Activated CD8-positive, alpha-beta memory T cell treated with anti-CD3 and anti-CD28 coated beads for 36 hours (primary cell): ENCODE measurements at regions not wholly inside any gene's neighbourhood (a gene's known extent, or its start where the extent isn't known, plus 50 kb on each side); places are given as distances from the start of the nearest gene placed in this dataset.
"Not testable (repeated sequence)": the region's sequence is repeated elsewhere in the genome, so short reads cannot be mapped to it uniquely, and the experiment has no call there.

ENCODE experiments used
- CTCF ChIA-PET: fragments of 350-600 bp; sonication (Branson Sonifier 250); formaldehyde crosslinking; loops from one replicate; lab custom pipeline; 2021; ENCODE audit warnings: antibody characterized with exemption; lab: Charles Lee
- POLR2A ChIA-PET: fragments of 350-600 bp; sonication (Branson Sonifier 250); formaldehyde crosslinking; loops from one replicate; lab custom pipeline; 2021; ENCODE audit warnings: antibody characterized with exemption; lab: Charles Lee

DNA sequence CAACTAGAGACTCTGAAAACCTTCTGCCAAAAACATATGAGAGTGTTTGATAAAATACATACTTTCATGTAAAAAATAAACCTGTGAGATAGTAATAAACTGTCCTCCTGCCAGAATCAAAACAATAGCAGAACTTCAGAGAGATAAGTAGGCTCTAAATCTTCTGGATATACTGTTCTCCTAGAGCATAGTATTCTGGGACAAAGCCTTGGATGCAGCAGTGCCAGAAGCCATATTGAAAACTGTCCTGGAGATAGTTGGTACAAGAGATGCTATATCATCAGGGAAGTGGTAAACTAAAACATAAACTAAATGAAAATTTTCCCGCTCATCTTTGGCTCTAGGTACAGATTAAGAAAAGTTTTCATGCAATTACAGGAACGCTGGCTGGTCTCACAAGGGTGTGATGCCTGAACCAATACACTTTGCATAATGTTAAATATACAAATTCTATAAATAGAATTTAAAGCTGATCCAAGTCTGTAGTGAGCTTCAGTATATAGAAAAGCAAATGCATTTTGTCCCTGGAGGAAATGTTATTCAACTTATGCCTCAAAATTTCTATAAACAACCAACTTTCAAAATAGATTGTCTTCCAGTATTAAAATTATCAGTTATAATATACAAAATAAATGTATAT, 355.6 kb downstream of the ADAMTS20 start:
- POLR2A ChIA-PET, result no interaction called here

DNA sequence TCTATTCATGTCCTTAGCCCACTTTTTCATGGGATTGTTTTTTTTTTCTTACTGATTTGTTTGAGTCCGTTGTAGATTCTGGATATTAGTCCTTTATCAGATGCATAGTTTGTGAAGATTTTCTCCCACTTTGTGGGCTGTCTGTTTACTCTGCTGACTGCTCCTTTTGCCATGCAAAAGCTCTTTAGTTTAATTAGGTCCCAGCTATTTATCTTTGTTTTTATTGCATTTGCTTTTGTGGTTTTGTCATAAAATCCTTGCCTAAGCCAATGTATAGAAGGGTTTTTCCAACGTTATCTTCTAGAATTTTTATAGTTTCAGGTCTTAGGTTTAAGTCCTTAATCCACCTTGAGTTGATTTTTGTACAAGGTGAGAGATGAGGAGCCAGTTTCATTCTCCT, 358.9 kb downstream of the ADAMTS20 start:
- POLR2A ChIA-PET, CTCF ChIA-PET: not testable (repeated sequence)

More for the DNA sequence above, 355.6 kb downstream of the ADAMTS20 start:
- CTCF ChIA-PET, result no interaction called here

DNA sequence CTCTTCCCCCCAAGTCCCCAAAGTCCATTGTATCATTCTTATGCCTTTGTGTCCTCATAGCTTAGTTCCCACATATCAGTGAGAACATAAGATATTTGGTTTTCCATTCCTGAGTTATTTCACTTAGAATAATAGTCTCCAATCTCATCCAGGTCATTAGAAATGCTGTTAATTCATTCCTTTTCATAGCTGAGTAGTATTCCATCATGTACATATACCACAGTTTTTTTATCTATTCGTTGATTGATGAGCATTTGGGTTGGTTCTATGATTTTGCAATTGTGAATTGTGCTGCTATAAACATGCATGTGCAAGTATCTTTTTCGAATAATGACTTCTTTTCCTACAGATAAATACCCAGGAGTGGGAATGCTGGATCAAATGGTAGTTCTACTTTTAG, 359.6 kb downstream of the ADAMTS20 start:
- CTCF ChIA-PET, result not testable (repeated sequence)

DNA sequence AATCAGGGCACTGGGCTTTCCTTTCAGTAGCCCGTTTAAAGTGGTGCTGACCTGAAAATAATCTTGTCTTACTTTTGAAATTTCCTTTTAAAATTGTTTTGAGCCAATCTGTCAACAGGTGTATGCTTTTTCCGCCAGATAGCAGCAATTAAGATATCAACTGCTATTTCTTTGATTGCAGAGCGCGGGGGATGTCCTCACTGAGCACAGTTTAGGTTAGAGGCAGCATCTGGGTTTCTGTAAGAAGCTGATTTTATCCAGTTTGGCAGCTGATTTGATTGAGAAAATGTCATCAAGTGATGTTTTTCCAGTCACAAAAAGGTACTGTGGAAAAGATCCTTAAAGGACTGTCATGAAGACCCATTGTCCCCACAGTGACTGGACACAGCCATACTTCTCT, 371.8 kb downstream of the ADAMTS20 start:
- POLR2A ChIA-PET, result no interaction called here
- CTCF ChIA-PET, result no interaction called here

More for the DNA sequence above, 359.6 kb downstream of the ADAMTS20 start:
- POLR2A ChIA-PET, result not testable (repeated sequence)

DNA sequence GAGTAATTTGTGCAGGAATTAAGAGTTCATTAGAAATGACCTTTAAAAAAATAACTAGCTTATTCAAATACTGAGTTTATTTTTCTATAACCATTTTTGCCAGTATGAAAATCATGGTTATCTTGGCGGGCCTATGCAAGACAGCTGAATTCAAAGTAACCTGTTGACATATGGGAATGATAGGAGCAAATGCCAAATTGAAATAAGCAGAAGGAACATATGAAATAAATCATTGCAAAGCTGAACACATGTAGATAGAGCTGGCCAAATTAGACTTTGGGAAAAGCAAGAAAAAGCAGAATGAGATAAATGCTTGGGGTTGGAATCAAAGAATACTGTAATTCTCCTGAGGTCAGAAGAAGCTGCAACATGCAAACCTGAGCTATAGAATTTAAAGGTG, 372.5 kb downstream of the ADAMTS20 start:
- ChIA-PET CTCF (no interaction called here), POLR2A (no interaction called here)

DNA sequence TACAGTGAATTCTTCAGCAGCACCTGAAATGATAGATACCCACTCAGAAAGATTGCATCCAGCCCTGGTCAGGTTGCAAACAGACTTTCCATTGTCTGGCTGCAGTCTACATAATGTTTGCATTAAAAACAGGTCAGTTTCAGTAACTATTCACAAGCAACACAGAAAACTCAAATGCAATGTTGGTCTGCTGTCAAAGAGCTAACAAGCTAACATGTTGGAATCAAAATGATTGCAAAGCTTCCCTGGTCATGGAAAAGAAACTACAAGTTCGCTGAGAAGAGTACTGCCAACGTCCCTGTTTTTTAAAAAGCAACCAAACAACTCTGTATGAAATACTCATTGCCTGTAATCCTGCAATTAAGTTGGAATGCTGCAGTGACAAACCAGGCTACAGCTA, 374.7 kb downstream of the ADAMTS20 start:
- ChIA-PET CTCF (no interaction called here), POLR2A (no interaction called here)

DNA sequence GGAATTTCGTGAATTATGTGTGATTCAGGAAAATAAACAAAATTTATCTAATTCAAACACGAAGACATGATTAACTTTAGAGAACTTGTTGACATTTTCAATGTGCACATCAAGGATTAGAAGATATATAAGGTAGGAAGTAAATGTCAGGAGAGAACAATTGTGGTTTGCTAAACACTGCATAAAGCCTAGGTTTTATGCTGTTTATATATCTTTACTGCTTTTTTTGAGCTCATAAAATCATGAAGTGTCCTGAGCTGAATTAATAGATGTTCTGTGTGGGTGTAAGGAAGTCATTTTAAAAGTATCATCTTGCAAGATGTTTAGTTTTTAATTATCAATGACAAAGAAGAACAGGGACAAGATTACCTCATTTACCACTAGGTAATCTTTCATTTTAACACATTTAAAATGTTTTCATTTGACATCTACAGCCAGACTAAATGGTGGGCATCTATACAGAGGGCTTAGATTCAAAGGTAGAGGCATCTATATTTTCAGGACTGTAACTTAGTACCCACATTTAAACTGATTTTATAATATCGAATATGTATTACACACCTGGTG, 382.8 kb downstream of the ADAMTS20 start:
- ChIA-PET CTCF (no interaction called here), POLR2A (no interaction called here)

DNA sequence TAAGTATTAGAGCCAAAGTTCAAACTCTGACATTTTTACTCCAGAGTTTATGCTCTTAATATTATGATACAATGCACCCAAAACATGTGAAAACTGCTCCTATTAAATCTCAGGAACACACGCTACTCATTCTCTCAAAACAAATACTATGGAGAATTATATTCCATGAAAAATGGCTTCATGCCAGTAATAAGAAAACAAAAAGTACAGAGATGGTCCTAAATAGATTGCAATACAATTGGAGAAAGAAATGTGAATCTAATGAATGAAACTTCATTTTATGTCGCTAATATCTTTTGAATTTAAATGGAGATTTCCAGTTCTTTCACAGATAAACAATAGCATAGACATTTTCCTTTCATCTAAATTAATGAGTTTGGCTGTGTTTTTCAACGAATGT, 384.3 kb downstream of the ADAMTS20 start:
- POLR2A ChIA-PET, result no interaction called here
- CTCF ChIA-PET, result no interaction called here

DNA sequence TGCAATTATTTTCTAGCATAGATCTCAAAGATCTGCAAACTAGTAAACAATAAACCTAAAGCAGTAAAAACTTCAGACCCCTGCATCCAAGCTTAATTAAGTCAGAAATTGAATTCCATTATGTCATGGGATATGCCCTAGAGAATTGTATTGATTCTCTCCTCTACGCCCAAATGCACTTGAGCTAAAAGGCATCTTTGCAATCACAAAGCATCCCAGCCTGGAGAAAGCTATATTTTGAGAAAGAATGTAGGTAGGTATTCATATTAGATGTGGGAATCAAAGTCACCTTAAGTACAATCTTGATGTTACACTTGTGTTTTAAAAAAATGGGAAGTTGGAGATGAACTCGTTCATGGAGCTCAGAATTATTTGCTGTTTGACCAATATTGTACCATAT, 386.7 kb downstream of the ADAMTS20 start:
- POLR2A ChIA-PET, result no interaction called here
- CTCF ChIA-PET, result interaction anchor here (0.8 kb wide), 1 partner anchor 13 kb away, joined by 3 read pairs; no protein-coding TSS in a partner anchor

DNA sequence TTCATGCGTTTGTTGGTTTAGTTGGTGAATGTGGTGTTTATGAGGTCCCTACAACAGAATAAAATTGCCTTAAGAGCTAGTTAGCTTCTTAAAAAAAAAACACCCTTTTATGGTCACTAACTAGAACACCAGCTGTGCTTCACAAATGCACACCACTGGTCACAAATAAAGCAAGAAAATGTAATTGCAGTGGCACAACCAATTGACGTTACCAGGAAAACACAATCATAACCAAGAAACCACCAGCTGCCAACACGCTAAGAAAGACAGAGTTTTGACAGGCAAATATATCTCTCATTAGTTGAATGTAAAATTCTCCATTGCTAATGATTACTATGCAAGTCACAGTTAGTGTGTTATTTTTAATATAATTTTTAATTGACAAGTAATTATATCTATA, 389.9 kb downstream of the ADAMTS20 start:
- POLR2A ChIA-PET, result no interaction called here
- CTCF ChIA-PET, result no interaction called here

DNA sequence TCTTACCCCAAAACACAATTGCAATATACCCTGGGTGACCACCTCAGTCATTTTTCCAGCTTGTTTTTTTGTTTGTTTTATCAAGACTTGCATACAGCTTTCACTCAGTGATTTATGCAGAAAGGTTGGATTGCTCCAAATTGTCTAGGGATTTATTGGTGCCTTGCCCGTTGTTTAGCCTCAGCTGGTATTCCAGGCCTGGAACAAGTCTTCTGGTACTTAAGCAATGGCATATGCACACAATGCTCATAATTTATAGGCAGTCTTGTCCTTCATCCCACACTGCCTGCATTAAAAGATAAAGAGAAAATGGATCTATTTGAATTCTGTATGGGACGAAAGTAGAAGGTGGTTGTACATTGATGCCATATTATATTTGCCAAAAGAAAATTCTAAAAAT, 392.5 kb downstream of the ADAMTS20 start:
- ChIA-PET CTCF (no interaction called here), POLR2A (no interaction called here)

DNA sequence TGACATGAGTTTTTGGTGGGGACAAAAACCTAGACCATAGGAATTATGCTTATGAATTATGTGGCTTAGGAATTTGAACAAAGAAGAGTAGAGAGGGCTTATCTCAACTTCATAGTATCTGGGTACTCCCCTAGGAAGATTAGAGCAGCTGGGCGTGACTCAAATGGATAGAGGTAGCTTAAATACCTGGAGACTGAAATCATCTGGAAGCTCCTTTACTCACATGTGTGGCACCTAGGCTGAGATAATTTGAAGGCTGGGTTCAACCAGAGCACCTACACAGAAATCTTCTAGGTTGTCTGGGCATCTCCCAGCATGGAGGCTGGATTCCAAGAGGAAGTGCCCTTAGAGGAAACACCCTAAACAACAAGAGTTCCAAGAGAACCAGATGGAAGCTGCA, 393.9 kb downstream of the ADAMTS20 start:
- ChIA-PET POLR2A (no interaction called here), CTCF (no interaction called here)

DNA sequence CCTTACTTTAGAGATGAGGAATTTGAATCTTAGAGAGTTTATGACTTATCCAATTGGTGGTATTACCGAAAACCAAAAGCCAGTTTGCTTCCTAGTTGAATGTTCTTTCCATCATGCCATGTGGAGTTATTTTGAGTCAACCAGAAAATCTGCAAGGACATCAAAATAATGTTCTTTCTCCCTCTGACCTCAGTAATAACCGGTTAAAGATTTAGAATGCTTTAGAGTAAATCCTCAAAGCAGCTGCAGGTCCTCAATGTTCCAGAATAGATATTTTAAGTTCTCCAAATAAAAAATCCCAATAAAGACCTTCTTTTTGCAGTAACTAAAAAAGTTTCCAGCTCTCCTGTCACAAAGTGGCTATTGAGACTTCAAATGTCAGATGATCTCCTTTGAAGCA, 396.6 kb downstream of the ADAMTS20 start:
- ChIA-PET CTCF (no interaction called here), POLR2A (no interaction called here)

DNA sequence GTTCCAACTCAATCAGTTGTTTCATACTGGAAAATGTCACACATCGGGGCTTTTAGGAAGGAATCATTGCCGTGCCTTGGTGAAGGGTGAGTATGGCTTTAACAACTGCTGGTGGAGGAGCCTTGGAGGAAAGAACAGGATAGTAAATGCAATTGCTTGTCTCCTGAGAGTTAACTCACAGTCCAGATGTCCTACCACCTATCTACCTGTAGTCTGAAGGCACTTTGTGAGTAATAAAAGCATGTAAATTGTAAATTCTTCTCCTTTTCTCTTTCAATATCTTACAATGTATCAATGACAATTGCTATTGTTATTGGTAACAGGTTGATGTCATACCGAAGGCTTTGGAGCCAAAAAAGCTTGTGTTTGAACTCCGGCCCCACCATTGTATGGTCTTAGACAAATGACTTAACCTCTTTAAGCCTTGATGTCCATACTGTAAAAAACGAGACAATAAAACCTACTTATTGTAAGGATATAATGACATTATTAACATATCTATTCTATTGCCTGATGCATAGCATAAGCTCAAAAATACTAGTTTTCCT, 397.4 kb downstream of the ADAMTS20 start:
- CTCF ChIA-PET, result no interaction called here
- POLR2A ChIA-PET, result no interaction called here

DNA sequence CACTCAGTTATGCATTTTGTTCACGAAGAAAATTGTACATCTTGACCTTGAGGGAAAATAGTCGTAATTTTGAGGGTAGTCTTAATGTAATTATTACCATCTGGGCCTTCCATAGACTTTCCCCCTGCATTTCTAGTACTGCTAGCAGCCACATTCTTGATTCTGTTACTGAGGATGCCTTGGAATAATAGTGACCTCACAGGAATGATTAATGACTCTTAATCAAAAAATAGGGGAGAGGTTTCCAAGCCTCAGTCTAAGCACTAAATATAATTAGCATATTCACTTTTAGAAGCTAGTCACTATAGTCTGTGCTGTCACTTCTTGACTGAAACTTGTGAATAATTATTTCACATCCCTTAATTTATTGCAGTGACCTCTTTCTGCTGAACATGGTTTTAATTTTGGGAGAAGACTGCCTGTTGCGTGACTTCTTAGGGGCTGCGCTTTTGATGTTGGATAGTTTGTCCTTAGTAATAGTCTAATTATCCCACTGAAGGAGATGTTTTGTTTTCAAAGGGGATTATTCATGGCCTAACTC, 400.5 kb downstream of the ADAMTS20 start:
- POLR2A ChIA-PET, result no interaction called here
- CTCF ChIA-PET, result no interaction called here

DNA sequence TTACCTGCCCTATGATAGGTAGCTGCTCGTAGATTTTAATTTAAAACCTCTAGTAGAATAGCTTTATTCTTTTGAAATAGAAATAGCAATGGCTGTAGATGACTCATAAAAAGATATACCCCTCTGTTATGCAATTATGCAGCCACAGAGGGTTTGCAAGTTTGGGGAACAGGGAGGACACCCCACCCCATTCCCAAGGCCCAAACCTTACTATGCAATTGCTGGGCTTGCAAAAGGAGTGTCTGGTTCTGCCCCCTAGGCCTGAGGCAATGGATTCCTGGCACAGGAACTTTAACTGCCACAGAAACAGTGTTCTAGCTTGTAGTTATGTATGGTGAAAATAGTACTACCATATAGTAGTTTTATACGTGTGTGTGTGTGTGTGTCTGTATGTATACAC, 403.3 kb downstream of the ADAMTS20 start:
- POLR2A ChIA-PET, result no interaction called here

DNA sequence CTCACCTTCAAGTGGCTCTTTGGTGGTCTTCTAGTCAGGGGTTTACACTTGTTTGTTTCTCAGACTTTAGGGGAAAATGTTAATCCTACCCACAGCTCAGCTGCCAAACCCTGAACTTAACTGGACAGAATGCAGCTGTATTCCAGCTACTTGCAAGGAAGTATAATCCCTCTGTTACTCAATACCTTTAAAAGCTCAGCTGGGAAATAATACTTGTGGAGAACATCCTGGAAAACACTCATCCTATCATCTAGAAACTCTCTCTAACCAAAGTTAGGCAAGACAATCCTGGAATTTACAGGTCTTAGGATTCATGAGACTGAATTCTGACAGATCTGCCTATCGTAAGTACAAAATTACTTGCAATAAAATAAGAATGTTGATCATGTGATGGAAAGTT, 404.1 kb downstream of the ADAMTS20 start:
- ChIA-PET POLR2A (no interaction called here), CTCF (no interaction called here)

More for the DNA sequence above, 403.3 kb downstream of the ADAMTS20 start:
- CTCF ChIA-PET, result no interaction called here

DNA sequence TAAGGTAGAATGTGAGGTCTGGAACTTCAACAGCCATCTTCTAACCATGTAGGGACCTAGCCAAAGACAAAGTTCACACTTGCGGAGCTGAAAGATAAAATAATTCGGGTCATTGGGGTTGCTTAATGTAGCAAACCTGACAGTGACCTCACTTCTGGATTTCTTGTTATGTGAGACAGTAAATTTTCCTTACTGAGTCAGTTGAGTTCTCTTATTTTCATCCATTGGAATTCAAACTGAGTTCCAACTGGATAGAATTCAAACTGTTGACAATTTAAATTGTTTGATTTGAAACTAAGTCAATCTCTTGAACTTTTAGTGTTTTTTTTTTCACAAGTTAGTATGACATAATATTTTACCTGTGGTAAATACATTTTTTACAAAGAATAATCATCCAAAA, 406.5 kb downstream of the ADAMTS20 start:
- POLR2A ChIA-PET, result no interaction called here
- CTCF ChIA-PET, result no interaction called here

DNA sequence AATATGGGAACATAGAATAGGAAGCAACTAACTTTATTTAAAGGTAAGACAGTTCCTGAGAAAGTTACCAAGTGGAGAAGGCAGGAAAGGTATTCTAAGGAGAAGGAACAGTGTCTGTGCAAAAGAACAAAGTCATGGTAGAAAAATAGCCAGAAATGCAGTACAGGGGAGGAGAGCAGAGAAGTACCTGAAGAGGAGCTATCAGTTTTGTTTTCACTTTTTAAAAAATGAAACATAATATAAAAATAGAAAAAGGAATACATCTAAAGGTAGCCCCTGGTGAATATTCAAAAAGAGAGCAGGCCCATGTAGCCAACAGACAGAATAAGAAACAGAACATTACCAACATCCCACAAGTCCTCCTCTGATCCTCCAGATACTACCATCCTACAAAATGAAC, 408.7 kb downstream of the ADAMTS20 start:
- POLR2A ChIA-PET, result no interaction called here

DNA sequence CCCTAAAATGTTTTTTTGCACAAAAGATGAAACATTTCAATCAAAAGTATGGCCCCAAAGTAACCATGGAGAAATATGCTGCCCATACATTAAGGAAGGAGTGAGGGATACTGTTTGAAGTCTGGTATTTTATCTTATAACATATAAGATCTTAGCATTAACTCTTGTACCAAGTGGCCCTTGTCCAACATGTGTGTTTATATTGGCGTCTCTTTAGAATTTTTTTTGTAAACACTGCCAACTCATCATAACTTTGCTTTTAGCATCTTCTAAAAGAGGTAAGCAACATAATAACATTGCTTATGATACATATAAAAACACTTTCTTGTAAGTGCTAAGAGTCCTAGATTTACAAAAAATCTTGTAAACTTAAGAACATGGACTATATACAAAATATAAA, 419.7 kb downstream of the ADAMTS20 start:
- CTCF ChIA-PET, result no interaction called here
- POLR2A ChIA-PET, result no interaction called here

More for the DNA sequence above, 408.7 kb downstream of the ADAMTS20 start:
- CTCF ChIA-PET, result no interaction called here

DNA sequence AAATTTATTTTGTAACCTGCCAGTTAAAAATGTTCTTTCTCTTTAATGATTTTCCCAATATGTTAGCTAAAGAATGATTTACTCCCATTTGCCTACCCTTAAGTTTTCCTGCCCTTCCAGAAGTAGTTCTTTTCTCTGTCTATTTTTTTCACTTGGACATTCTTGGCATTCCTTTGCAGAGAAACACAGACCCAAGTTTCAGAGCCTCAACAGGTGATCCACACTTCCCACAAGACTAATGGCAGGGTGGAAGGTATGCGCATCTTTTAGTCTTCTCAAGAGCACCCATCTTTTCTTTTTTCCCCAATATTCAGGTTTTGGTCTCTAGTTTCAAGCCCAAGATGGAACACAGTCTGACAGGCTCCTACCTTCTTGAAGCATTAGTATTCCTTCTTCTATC, 420.7 kb downstream of the ADAMTS20 start:
- POLR2A ChIA-PET, result no interaction called here
- CTCF ChIA-PET, result no interaction called here
